ENCODE measurements at regions not wholly inside any gene's neighbourhood (a gene's known extent, or its start where the extent isn't known, plus 50 kb on each side); places are given as distances from the start of the nearest gene placed in this dataset.

DNA sequence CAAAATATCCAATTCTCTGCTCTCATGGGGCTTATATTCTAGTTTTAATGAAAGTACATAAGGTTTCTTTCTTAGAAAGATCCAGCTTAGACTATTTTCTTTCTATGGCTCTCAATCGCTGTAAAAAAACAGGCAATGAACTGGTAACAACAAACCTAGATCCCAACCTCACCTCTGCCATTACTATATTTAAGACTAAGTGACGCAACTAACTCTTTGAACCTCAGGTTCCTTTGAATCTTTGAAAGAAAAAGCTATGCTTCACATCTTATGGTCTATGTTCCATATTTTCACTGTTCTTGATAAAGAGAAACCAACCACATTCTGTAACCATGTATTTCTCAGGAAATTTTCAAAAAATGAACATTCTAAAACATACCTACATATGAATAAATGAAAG is 88.5 kb downstream of the ELAPOR2 start:
- no peak for DNase-seq

- no peak for DNase-seq
Observed at GRCh38 chr7:86970547-86970946, 88.9 kb downstream of the ELAPOR2 start.

DNA sequence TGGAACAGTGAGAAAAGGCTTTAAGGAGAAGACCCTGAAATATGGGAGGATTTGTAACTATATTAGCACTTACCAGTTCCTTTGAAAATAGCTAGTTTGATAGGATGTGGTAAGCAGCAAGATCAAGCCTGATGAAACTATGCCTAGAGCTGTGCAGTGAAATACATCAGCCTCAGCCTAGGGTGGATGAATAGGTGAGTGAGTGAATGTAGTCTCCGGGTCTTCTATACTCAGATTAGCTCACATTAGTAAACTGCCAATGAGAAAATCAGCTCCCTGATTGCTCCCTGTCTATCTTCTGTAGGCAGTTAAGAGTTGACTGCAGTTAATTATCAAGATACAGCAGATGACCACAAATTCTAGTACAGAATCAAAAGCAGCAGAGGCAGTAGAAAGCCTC is 89.6 kb downstream of the ELAPOR2 start:
- no peak for DNase-seq

DNA sequence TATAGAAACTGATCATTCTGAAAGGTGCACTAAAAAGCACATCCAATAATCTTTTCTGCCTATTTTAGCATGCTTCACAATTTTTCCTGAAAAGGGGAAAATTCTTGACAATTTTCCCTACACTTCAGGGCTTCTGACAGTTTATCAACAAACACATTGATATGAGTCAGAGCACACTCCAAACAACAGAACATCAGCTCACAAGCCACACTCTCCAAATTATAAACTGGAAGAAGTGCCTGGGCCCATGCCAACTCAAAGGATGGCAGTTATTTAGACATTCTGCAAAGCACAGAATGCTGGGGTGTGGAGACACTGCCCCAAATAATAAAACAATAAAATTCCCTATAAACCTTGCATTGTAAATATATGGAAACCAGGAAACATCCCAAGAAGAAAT is 90.8 kb downstream of the ELAPOR2 start:
- no peak for DNase-seq

DNA sequence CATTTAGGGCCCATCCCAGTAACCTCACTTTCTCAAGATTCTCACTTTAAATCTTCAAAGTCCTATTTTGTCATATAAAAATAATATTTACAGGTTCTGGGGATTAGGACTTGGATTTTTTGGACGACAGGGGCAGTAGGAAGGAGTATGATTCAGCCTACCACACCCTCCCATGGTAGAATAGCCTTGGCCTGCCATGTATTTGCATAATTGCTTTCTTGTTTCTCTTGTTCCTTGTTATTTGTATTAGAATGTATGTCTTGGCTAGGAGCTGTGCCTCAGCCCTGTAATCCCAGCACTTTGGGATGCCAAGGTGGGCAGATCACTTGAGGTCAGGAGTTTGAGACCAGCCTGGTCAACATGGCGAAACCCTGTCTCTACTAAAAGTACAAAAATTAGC is 92.5 kb downstream of the ELAPOR2 start:
- no peak for DNase-seq

GRCh38 chr7:86965727-86966120 is 93.7 kb downstream of the ELAPOR2 start:
- DNase-seq, result no peak

- DNase-seq, result no peak
Observed at GRCh38 chr7:86964973-86965726, 94.3 kb downstream of the ELAPOR2 start.

DNA sequence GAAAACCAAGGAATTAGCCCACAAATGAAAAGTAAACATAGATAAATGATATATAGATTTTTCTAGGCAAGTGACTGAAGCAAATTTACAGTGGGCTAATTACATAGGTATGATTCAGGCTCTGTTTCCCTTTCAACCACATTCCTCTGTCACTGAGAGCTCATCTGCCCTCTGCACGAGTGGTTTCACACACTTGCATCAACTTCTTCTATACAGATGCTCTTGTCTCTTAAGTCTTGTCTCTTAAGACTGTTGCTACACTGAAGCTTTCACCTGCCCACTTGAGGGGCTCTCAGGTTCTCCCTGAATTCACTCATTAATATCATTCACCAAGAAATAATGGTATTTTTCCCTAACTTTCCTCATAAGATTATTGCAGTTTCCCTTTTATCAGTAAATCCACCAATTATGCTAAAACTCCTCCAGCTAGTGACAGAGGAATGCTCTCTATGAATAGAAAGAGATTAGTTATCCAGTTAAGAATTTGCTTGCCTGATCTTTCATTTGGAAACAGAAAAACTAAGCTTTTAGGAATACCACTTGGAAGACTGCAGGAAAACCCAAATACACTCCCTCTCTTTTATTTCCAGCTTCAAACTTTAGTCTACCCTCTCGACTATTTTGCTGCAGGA is 95.7 kb downstream of the ELAPOR2 start:
- no peak for DNase-seq

DNA sequence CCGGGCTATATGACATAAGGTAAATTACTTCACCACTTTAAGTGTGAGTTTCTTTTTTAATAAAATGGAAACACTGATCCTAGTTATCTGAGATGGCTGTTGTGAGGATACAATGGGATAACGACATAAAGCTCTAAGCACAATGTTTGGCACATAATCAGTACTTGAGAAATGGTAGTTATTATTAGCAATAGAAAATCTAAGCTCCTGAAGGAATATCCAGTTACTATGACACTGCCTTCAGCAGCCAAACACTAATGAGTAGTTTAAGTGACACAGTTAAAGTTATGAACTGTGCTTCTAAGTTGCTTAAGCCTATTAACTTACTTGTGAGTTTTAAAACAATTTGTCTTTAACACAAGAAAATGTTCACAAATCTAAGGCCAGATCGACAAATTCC is 96.8 kb downstream of the ELAPOR2 start:
- DNase-seq, result no peak

DNA sequence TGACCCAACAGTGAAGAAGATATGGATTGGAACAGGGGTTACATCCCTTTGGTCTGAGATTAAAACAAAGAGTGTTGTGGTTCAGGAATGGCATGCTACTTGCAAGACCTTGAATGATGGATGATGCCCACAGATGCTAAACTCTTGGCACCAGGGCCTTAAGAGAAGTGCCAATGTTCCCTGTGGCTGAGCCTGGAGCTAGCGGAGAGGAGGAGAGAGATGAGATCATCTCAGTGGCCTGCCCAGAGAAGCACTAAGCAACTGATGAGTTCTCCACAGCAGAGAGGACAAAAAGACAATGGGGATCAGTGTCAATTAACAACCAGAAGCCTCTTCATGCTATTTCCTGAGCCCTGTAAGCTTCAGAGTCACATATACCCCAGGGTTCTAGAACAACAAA is 97.8 kb downstream of the ELAPOR2 start:
- DNase-seq, result no peak

GRCh38 chr7:86958380-86958779 is 101.1 kb downstream of the ELAPOR2 start:
- no peak for DNase-seq

GRCh38 chr7:86956567-86956966 is 102.9 kb downstream of the ELAPOR2 start:
- no peak for DNase-seq

- DNase-seq, result no peak
Observed at GRCh38 chr7:86955895-86956503, 103.5 kb downstream of the ELAPOR2 start.

DNA sequence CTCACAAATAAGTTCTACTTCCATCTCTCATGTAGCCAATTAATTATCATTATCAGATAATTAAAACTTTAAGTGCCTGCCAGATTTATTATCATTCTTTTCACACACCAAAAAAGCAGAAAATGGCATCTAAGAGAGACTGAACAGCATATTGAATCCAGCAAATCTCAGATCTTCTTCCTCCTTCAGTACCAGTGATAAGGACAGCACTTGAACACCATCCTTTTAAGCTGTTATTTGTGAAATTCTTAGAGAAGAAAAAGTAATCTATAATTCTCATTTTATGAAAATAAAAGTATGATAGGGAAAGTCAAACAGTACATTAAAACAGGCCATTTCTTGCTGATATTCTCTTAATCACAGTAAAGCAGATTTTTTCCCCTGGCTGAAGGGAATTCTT is 104.5 kb downstream of the ELAPOR2 start:
- DNase-seq, result no peak

GRCh38 chr7:86953653-86954336 is 105.7 kb downstream of the ELAPOR2 start:
- no peak for DNase-seq

GRCh38 chr7:86953219-86953618 is 106.2 kb downstream of the ELAPOR2 start:
- DNase-seq, result no peak

DNA sequence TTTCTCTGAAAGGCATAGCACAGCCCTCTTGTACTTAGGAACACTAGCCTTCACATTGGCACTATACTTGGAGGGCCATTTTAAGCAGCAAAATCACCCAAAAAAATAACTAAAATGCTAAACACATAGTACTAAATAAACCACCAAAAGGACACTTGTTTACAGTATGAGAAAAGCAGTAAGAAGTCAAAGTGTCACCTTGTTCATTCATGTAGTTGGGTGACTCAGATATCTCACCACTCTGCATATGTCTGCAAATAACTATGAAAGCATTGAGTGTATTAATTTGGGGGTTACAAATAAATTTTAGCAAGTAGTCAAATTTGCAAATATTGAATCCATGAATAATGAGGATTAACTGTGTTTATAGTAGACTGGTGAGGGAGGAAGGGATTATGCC is 107.6 kb downstream of the ELAPOR2 start:
- no peak for DNase-seq

GRCh38 chr7:86950944-86951343 is 108.5 kb downstream of the ELAPOR2 start:
- no peak for DNase-seq

DNA sequence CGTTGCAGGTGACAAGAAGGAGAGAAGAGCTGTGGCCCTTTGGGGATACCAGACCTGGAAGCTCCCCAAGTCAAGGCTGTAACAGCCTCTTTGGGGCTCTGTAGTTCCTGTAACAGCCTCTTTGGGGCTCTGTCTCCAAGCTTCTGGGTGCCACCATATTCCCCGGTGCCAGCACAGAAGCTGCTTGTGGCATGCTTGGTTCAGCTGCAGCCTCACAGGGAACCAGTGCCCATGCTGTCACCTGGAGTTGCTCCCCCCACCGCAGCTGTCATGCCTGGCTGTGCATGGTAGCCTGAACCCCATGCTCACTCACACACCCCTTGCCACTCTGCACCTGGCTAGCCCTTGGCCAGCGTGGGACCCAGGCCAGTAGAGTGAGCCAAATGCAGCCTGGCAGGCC is 109.1 kb downstream of the ELAPOR2 start:
- no peak for DNase-seq

- no peak for DNase-seq
Observed at GRCh38 chr7:86949779-86950260, 109.6 kb downstream of the ELAPOR2 start.

DNA sequence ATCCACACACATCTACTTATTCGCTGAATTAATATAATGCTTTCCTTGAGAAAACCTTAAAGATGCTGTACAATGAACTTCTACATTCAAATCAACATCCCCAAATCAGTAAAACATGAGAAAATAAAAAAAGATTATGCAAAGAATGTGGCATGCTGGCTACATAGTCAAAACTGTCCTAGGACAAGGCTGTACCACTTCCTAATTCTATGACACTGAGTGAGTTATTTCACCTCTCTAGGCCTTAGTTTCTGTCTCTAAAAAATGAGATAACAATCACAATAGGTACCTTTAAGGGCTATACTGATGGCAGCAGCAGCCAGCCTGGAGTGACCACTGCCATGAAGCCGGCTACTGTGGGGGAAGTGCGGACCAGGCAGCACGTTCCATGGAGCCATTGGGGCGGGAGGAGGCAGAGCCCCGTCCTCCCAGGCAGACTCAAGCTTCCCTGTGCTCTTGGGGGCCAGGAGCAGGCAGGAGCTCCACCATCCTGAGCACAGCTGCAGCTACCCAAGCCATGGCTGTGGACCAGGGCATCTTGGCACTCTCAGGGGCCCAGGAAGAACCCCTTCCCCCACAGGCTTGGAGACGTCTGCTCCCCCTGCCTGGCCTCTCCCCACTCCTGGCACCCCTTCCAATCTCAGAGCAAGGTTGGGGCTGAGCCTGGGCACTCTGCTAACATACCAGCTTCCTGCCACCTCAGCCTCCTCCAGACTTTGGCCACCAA is 110.2 kb downstream of the ELAPOR2 start:
- DNase-seq, result no peak

GRCh38 chr7:86947929-86948328 is 111.5 kb downstream of the ELAPOR2 start:
- DNase-seq, result no peak

DNA sequence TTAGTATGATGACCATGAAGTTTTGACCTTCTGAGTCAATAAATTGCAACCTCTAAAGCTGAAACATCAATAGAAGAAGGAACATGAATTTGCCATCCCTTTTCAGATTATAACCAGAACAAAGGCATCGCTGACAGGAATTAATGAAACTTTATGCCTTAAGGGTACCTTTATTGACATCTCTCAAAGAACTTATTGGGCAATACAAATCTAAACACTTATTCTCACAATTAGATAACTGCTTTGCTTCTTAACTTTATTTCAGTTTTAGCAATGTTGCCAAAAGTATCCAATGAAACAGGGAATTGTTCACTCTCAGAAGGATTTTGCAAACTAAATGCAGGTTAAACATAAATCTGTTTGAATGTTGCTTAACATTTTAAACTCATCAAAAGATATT is 116.0 kb downstream of the ELAPOR2 start:
- no peak for DNase-seq
